ENCODE measurements at regions not wholly inside any gene's neighbourhood (a gene's known extent, or its start where the extent isn't known, plus 50 kb on each side); places are given as distances from the start of the nearest gene placed in this dataset.

DNA sequence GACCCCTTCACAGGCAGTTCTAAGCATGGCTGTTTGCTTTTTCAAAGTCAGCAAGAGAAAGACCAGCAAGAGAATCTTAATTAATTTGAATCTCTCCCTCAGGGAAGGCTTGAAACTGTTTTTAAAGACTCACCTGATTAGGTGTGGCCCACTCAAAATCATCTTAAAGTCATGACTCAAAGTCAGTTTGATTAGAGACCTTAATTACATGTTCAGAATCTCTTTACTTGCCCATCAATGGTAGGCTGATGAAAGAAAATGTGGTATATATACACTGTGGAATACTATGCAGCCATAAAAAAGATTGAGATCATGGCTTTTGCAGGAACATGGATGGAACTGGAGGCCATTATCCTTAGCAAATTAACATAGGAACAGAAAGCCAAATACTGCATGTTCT, 247.5 kb upstream of the PRKX start:
- TF ChIP-seq POLR2A (IDR thresholded peaks at IDR 0.05; ENCODE audit: low read depth, low read length) = no peak
- no peak for TF ChIP-seq FOS (IDR thresholded peaks at IDR 0.05; ENCODE audit: borderline replicate concordance, insufficient read depth, low read length)
- TF ChIP-seq POLR2AphosphoS5 (IDR thresholded peaks at IDR 0.05; ENCODE audit: insufficient read depth, low read depth, low read length) = no peak
- no peak for TF ChIP-seq EZH2 (IDR thresholded peaks at IDR 0.05; ENCODE audit: borderline replicate concordance, low read depth, low read length, severe bottlenecking)
- TF ChIP-seq, protein P1, sequence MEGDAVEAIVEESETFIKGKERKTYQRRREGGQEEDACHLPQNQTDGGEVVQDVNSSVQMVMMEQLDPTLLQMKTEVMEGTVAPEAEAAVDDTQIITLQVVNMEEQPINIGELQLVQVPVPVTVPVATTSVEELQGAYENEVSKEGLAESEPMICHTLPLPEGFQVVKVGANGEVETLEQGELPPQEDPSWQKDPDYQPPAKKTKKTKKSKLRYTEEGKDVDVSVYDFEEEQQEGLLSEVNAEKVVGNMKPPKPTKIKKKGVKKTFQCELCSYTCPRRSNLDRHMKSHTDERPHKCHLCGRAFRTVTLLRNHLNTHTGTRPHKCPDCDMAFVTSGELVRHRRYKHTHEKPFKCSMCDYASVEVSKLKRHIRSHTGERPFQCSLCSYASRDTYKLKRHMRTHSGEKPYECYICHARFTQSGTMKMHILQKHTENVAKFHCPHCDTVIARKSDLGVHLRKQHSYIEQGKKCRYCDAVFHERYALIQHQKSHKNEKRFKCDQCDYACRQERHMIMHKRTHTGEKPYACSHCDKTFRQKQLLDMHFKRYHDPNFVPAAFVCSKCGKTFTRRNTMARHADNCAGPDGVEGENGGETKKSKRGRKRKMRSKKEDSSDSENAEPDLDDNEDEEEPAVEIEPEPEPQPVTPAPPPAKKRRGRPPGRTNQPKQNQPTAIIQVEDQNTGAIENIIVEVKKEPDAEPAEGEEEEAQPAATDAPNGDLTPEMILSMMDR (IDR thresholded peaks at IDR 0.05; ENCODE audit: extremely low read depth in 1 of 2, insufficient read depth in 1 of 2, low read depth in 1 of 2, low read length in 2 of 2) = no peak
- TF ChIP-seq MYC (IDR thresholded peaks at IDR 0.05; ENCODE audit: low read depth, low read length) = no peak
- TF ChIP-seq, protein P2, sequence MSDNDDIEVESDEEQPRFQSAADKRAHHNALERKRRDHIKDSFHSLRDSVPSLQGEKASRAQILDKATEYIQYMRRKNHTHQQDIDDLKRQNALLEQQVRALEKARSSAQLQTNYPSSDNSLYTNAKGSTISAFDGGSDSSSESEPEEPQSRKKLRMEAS (IDR thresholded peaks at IDR 0.05; ENCODE audit: insufficient read depth, insufficient read length) = no peak
- no peak for TF ChIP-seq GATA2 (IDR thresholded peaks at IDR 0.05; ENCODE audit: insufficient read depth, insufficient read length, low read depth, low read length)
- no peak for TF ChIP-seq JUN (IDR thresholded peaks at IDR 0.05; ENCODE audit: borderline replicate concordance, insufficient read depth, insufficient read length, low read depth)
- dilution Hi-C loops (cut with MboI; ENCODE audit: extremely low pct_ligation_motif_present, low sequenced_read_pairs) = no loop called here
- no peak overlapping the region for H2AFZ ChIP-seq (ENCODE audit: low read depth, low read length)
- DNase-seq (ENCODE audit: low read depth, low spot score) (no peak), FAIRE-seq (no peak)
- intact Hi-C loops (cut with micrococcal nuclease) = no loop called here
- no TSS peak for BruUV-seq (replicated peaks)
- CTCF ChIA-PET = no interaction called here
- H3K27ac ChIP-seq (ENCODE audit: insufficient read depth, low read depth, low read length) = no peak overlapping the region
- no peak overlapping the region for H3K4me3 ChIP-seq (replicated peaks in 1 of 3; ENCODE audit: insufficient read depth in 1 of 3, low read depth in 1 of 3, low read length in 3 of 3)
- no peaks in the 10 kb centered on the region for H4K20me1 ChIP-seq (replicated peaks; ENCODE audit: control insufficient read depth, extremely low read depth, insufficient read depth, low read length)
- no peaks in the 10 kb centered on the region for H3K9me1 ChIP-seq (replicated peaks; ENCODE audit: control insufficient read depth, extremely low read depth, insufficient read depth, low read length)
- no peaks in the 10 kb centered on the region for H3K4me1 ChIP-seq (ENCODE audit: control insufficient read depth, extremely low read depth, insufficient read depth, low read length)
- no peak overlapping the region for H3K9ac ChIP-seq (replicated peaks; ENCODE audit: extremely low read depth, insufficient read depth, low read length)
- H3K27me3 ChIP-seq (ENCODE audit: control insufficient read depth in 2 of 2, insufficient read depth in 2 of 2, low read length in 2 of 2) = no peaks in the 10 kb centered on the region
- H3K9me3 ChIP-seq (replicated peaks; ENCODE audit: control insufficient read depth, insufficient read depth, low read length) = no peaks in the 10 kb centered on the region
- no peak overlapping the region for H3K4me2 ChIP-seq (ENCODE audit: insufficient read depth, low read length)
- no peaks in the 10 kb centered on the region for H3K79me2 ChIP-seq (ENCODE audit: control insufficient read depth, insufficient read depth, low read length)
- no peaks in the 10 kb centered on the region for H3K36me3 ChIP-seq (ENCODE audit: control insufficient read depth in 2 of 2, extremely low read depth in 1 of 2, insufficient read depth in 2 of 2, low read length in 2 of 2)
- POLR2A ChIA-PET = no interaction called here
